SK-N-SH (cell line): ENCODE measurements at regions not wholly inside any gene's neighbourhood (a gene's known extent, or its start where the extent isn't known, plus 50 kb on each side); places are given as distances from the start of the nearest gene placed in this dataset.

Source experiments
- CTCF ChIA-PET: fragments of 300-600, 350-600 bp; formaldehyde crosslinking; extraction: SDS; loops from one replicate; lab custom pipeline; 2021; lab: Yijun Ruan, JAX
- POLR2A ChIA-PET: fragments of 350-600 bp; sonication (Branson Sonifier 250); formaldehyde crosslinking; extraction: SDS; loops from one replicate; lab custom pipeline; 2020; ENCODE audit warnings: antibody characterized with exemption, inconsistent platforms; lab: Yijun Ruan, JAX
- DNase-seq: peaks from one replicate; pipeline ENCODE4 v3.0.0; 2012
- H2AFZ ChIP-seq: fragments of 200-600 bp; sonication (generic); 2 replicates; pipeline ENCODE4 v1.8.1; 2016; ENCODE audit warnings: antibody characterized with exemption, mild to moderate bottlenecking, low read depth
- H3F3A ChIP-seq: fragments of 200-600 bp; sonication (generic); replicated peaks from 2 replicates; pipeline ENCODE3; 2016; ENCODE audit warnings: antibody characterized with exemption, mild to moderate bottlenecking; ENCODE audit not compliant: insufficient read depth
- H3K27ac ChIP-seq, 2 experiments: fragments of 200-500 bp in 1 of 2; fragments of 200-600 bp in 1 of 2; sonication (Bioruptor generic) in 1 of 2; sonication (generic), shearing (Covaris generic) in 1 of 2; 2 replicates each; pipeline versions ENCODE4 v1.5.1 to v1.6.1; 2014 to 2016; ENCODE audit warnings: low read depth in 2 of 2, inconsistent platforms in 1 of 2, low read length in 1 of 2, mild to moderate bottlenecking in 1 of 2, mixed read lengths in 1 of 2
- H3K27me3 ChIP-seq: fragments of 200-600 bp; sonication (generic), shearing (Covaris generic); 2 replicates; pipeline ENCODE4 v1.6.1; 2016; ENCODE audit warnings: mixed run types; ENCODE audit not compliant: insufficient read depth
- H3K36me3 ChIP-seq, 2 experiments: fragments of 200-500 bp in 1 of 2; fragments of 200-600 bp in 1 of 2; sonication (Bioruptor generic) in 1 of 2; sonication (generic) in 1 of 2; replicated peaks in 1 of 2; 2 replicates each; pipeline versions ENCODE3 to v1.5.1; 2014 to 2016; ENCODE audit warnings: low read length in 1 of 2, mild to moderate bottlenecking in 1 of 2; ENCODE audit not compliant: insufficient read depth in 2 of 2, control insufficient read depth in 1 of 2
- H3K4me1 ChIP-seq, 2 experiments: fragments of 200-500 bp in 1 of 2; fragments of 200-600 bp in 1 of 2; sonication (Bioruptor generic) in 1 of 2; sonication (generic), shearing (Covaris generic) in 1 of 2; 2 replicates each; pipeline versions ENCODE4 v1.5.1 to v1.6.1; 2014 to 2016; ENCODE audit warnings: low read depth in 1 of 2, low read length in 1 of 2, mixed run types in 1 of 2; ENCODE audit not compliant: insufficient read depth in 2 of 2, control insufficient read depth in 1 of 2
- H3K4me2 ChIP-seq: fragments of 200-600 bp; sonication (generic), shearing (Covaris generic); 2 replicates; pipeline ENCODE4 v1.6.1; 2017; ENCODE audit warnings: mixed run types
- H3K4me3 ChIP-seq, 2 experiments: fragments of 200-500 bp in 1 of 2; fragments of 200-600 bp in 1 of 2; sonication (Bioruptor generic) in 1 of 2; sonication (generic), shearing (Covaris generic) in 1 of 2; 2 replicates each; pipeline versions ENCODE4 v1.5.1 to v1.8.1; 2014 to 2016; ENCODE audit warnings: low read depth in 2 of 2, inconsistent platforms in 1 of 2, low read length in 1 of 2, mild to moderate bottlenecking in 1 of 2, mixed read lengths in 1 of 2, moderate library complexity in 1 of 2
- H3K79me2 ChIP-seq: fragments of 200-600 bp; sonication (generic); 2 replicates; pipeline ENCODE4 v1.8.1; 2017; ENCODE audit warnings: mild to moderate bottlenecking; ENCODE audit not compliant: insufficient read depth
- H3K9ac ChIP-seq: fragments of 200-600 bp; sonication (generic); 2 replicates; pipeline ENCODE4 v1.6.1; 2017; ENCODE audit warnings: mixed run types
- H3K9me2 ChIP-seq: fragments of 200-600 bp; sonication (generic); 2 replicates; pipeline ENCODE4 v1.6.1; 2017; ENCODE audit warnings: mixed run types
- H3K9me3 ChIP-seq: fragments of 200-600 bp; sonication (generic); 2 replicates; pipeline ENCODE4 v1.6.1; 2017; ENCODE audit warnings: mixed run types, mild to moderate bottlenecking, moderate library complexity
- H4K20me1 ChIP-seq: fragments of 200-600 bp; sonication (generic); 2 replicates; pipeline ENCODE4 v1.6.1; 2017; ENCODE audit warnings: mild to moderate bottlenecking, mixed run types; ENCODE audit not compliant: insufficient read depth
- CTCF ChIP-seq: fragments of 200-600 bp; sonication (generic); IDR thresholded peaks from 2 replicates; pipeline ENCODE4 v1.6.1; 2017; ENCODE audit warnings: antibody characterized with exemption, mild to moderate bottlenecking, moderate library complexity
- ELF1 ChIP-seq: IDR thresholded peaks from 2 replicates; pipeline ENCODE4 v1.4.0; 2012
- FOSL2 ChIP-seq: IDR thresholded peaks from 2 replicates; pipeline ENCODE4 v1.4.0; 2012; ENCODE audit warnings: low read depth, mild to moderate bottlenecking, moderate library complexity, borderline replicate concordance
- GATA2 ChIP-seq: sonication (generic); formaldehyde crosslinking; IDR thresholded peaks from 2 replicates; pipeline ENCODE4 v1.5.0; 2020; ENCODE audit warnings: mild to moderate bottlenecking, missing genetic modification reagents
- IRF3 ChIP-seq: fragments of 150-350 bp; IDR thresholded peaks from 2 replicates; pipeline ENCODE4 v1.6.1; 2016; ENCODE audit warnings: mild to moderate bottlenecking, low read depth, low read length
- NFIC ChIP-seq: IDR thresholded peaks from 2 replicates; pipeline ENCODE4 v1.4.0; 2012; ENCODE audit warnings: borderline replicate concordance
- RAD21 ChIP-seq: IDR thresholded peaks from 2 replicates; pipeline ENCODE4 v1.6.1; 2012; ENCODE audit warnings: mild to moderate bottlenecking, low read length
- RCOR1 ChIP-seq: fragments of 150-350 bp; IDR thresholded peaks from 2 replicates; pipeline ENCODE4 v1.6.1; 2017; ENCODE audit warnings: antibody characterized with exemption, low read length
- RFX5 ChIP-seq: IDR thresholded peaks from 2 replicates; pipeline ENCODE4 v1.6.1; 2012; ENCODE audit warnings: mild to moderate bottlenecking, improper control_type of control experiment, low read length
- SIN3A ChIP-seq: IDR thresholded peaks from 2 replicates; pipeline ENCODE4 v1.6.1; 2012; ENCODE audit warnings: low read depth, mild to moderate bottlenecking, low read length, moderate library complexity, borderline replicate concordance
- SMC3 ChIP-seq: IDR thresholded peaks from 2 replicates; pipeline ENCODE4 v1.6.1; 2012; ENCODE audit warnings: low read depth, low read length, improper control_type of control experiment
- TAF1 ChIP-seq: IDR thresholded peaks from 2 replicates; pipeline ENCODE4 v1.6.1; 2012; ENCODE audit warnings: low read depth, mild to moderate bottlenecking, low read length, moderate library complexity, borderline replicate concordance
- USF1 ChIP-seq: IDR thresholded peaks from 2 replicates; pipeline ENCODE4 v1.4.0; 2012; ENCODE audit warnings: low read depth, borderline replicate concordance
- USF2 ChIP-seq: fragments of 150-350 bp; IDR thresholded peaks from 2 replicates; pipeline ENCODE4 v1.6.1; 2017; ENCODE audit warnings: antibody characterized with exemption, low read length, low read depth, borderline replicate concordance
- YY1 ChIP-seq: IDR thresholded peaks from 2 replicates; pipeline ENCODE4 v1.4.0; 2012; ENCODE audit warnings: low read depth, mild to moderate bottlenecking
- ZBTB33 ChIP-seq: IDR thresholded peaks from 2 replicates; pipeline ENCODE4 v1.4.0; 2012; ENCODE audit warnings: low read depth, borderline replicate concordance
- WGBS: methylation state at CpG from one replicate; pipeline ENCODE4 v1.1.6; 2017; ENCODE audit warnings: low lambda C conversion rate; 5-methylcytosine and 5-hydroxymethylcytosine counted together

GRCh38 chr2:67802824-67803223, 260.0 kb downstream of the C1D start:
- H3K9me2 ChIP-seq, result no peaks in the 10 kb centered on the region
- H3K27ac ChIP-seq, result no peak overlapping the region
- H3K9me3 ChIP-seq, result no peaks in the 10 kb centered on the region
- peaks cover 4 to 16% of the 10 kb centered on the region in 2 experiments; a peak in 3 of 4 replicates for H3K4me1 ChIP-seq
- H3K79me2 ChIP-seq, result no peaks in the 10 kb centered on the region
- H3K4me3 ChIP-seq, result no peak overlapping the region
- ChIA-PET POLR2A (no interaction called here), CTCF (interaction anchor here (2.0 kb wide), 1 partner anchor 228 kb away, joined by 5 read pairs; no protein-coding TSS in a partner anchor)
- H4K20me1 ChIP-seq, result no peaks in the 10 kb centered on the region
- peaks cover 3% of the 10 kb centered on the region for H3F3A ChIP-seq
- H3K36me3 ChIP-seq, result no peaks in the 10 kb centered on the region
- H2AFZ ChIP-seq, result no peak overlapping the region
- no peak for TF ChIP-seq GATA2 (CRISPR knock-in tag)
- no peak for TF ChIP-seq RFX5
- TF ChIP-seq SMC3, result no peak
- no peak for TF ChIP-seq ZBTB33
- TF ChIP-seq TAF1, result no peak
- no peak for TF ChIP-seq RCOR1
- no peak for TF ChIP-seq RAD21
- TF ChIP-seq IRF3, result no peak
- no peak for TF ChIP-seq NFIC
- TF ChIP-seq ELF1, result no peak
- no peak for TF ChIP-seq USF1
- TF ChIP-seq USF2, result no peak
- no peak for TF ChIP-seq FOSL2
- no peaks in the 10 kb centered on the region for H3K27me3 ChIP-seq
- DNase-seq, result no peak
- no peak overlapping the region for H3K4me2 ChIP-seq
- H3K9ac ChIP-seq, result no peak overlapping the region
- WGBS, result 54% methylated on average over 2 of the region's 2 CpGs

- no peak overlapping the region for H3K27ac ChIP-seq
- CTCF ChIA-PET, result no interaction called here
- no peaks in the 10 kb centered on the region for H3K79me2 ChIP-seq
- no peak overlapping the region for H3K4me2 ChIP-seq
- peaks cover 4% of the 10 kb centered on the region; the same call in 1 of the 2 replicates for H3K9me3 ChIP-seq
- no peaks in the 10 kb centered on the region for H4K20me1 ChIP-seq
- H3K4me1 ChIP-seq, result no peaks in the 10 kb centered on the region
- no peak for DNase-seq
- no peaks in the 10 kb centered on the region for H3K27me3 ChIP-seq
- H3K4me3 ChIP-seq, result no peak overlapping the region
- WGBS, result 89% methylated on average over 1 of the region's 1 CpG
- H3K9me2 ChIP-seq, result no peaks in the 10 kb centered on the region
- no peak overlapping the region for H3K9ac ChIP-seq
- no peak overlapping the region for H2AFZ ChIP-seq
- TF ChIP-seq CTCF (no peak), SIN3A (no peak), YY1 (no peak)
- TF ChIP-seq, all 33 proteins: peak for 0
- POLR2A ChIA-PET, result no interaction called here
- Histone ChIP-seq H3F3A (peaks cover 3% of the 10 kb centered on the region), H3K36me3 (no peaks in the 10 kb centered on the region)
Observed at GRCh38 chr2:67806816-67807215, 256.0 kb downstream of the C1D start.
